ENCODE measurements at regions not wholly inside any gene's neighbourhood (a gene's known extent, or its start where the extent isn't known, plus 50 kb on each side); places are given as distances from the start of the nearest gene placed in this dataset.
"Not testable (repeated sequence)": the region's sequence is repeated elsewhere in the genome, so short reads cannot be mapped to it uniquely, and the experiment has no call there.

DNA sequence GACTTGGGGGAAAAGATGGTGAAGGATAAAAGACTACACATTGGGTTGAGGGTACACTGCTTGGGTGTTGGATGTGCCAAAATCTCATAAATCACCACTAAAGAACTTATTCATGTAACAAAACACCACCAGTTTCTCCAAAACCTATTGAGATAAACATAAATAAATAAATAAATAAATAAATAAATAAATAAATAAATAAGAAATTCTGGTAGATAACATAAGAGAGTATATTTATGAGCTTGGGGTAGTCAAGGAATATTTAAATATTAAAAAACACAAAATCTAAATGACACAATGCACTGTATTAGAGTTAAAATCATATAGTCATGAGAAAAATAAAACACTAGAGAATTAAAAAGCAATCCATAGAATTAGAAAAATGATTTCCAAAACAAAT lies 333.5 kb upstream of the NRG3 start:
- no peak for DNase-seq (ENCODE audit: low spot score)
- Mint-ChIP-seq H3K4me1 (ENCODE audit: low read depth) (no peaks in the 10 kb centered on the region), H3K27me3 (ENCODE audit: low read depth) (no peaks in the 10 kb centered on the region), H3K9me3 (peaks cover 36% of the 10 kb centered on the region), H3K4me3 (no peak overlapping the region), H3K36me3 (ENCODE audit: low read depth) (no peaks in the 10 kb centered on the region), H3K27ac (no peak overlapping the region)

DNA sequence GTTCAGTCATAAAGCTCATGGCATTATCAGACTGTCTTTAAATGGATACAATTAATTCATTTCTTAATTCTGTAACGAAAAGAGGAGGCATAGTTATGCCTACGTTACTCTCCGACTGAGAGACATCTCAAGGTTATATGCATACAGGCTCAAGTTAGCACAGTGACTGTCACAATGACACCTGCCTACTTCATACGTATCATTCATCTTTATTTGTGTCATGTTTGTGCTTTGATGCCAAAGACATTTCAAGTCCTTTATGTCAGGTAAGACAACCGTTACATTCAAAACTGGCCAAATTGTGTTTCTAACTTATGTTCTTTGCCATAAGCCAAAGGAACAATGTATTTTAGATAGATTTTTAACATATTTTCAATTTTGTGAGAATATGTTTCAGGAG lies 328.8 kb upstream of the NRG3 start:
- H3K36me3 Mint-ChIP-seq (ENCODE audit: low read depth), result no peaks in the 10 kb centered on the region
- no peaks in the 10 kb centered on the region for H3K27me3 Mint-ChIP-seq (ENCODE audit: low read depth)
- no peak overlapping the region for H3K27ac Mint-ChIP-seq
- H3K9me3 Mint-ChIP-seq, result peaks cover 40% of the 10 kb centered on the region
- H3K4me3 Mint-ChIP-seq, result no peak overlapping the region
- DNase-seq (ENCODE audit: low spot score), result no peak
- no peaks in the 10 kb centered on the region for H3K4me1 Mint-ChIP-seq (ENCODE audit: low read depth)

DNA sequence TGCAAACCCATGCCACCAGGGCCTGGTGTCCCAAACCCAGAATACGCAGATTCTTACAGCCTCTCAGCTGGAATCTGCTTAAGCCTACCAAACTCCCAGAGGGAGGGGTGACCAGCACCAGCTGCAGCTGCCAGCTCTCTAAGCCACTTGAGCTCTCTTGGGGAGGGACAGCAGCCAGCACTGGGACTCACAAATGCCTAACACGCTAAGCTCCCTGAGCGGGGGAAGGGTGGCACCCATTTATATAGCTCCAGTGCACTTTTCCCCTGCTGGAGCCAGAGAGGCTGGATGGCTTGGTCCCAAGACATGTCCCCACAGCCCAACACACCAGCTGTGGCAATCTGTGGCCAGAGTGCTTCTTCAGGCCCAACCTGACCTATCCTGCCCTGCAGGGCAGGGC lies 326.8 kb upstream of the NRG3 start:
- H3K27me3 Mint-ChIP-seq (ENCODE audit: low read depth), result no peaks in the 10 kb centered on the region
- no peaks in the 10 kb centered on the region for H3K36me3 Mint-ChIP-seq (ENCODE audit: low read depth)
- H3K9me3 Mint-ChIP-seq, result peaks cover 37% of the 10 kb centered on the region
- H3K27ac Mint-ChIP-seq, result no peak overlapping the region
- no peaks in the 10 kb centered on the region for H3K4me1 Mint-ChIP-seq (ENCODE audit: low read depth)
- DNase-seq (ENCODE audit: low spot score), result no peak
- H3K4me3 Mint-ChIP-seq, result no peak overlapping the region

DNA sequence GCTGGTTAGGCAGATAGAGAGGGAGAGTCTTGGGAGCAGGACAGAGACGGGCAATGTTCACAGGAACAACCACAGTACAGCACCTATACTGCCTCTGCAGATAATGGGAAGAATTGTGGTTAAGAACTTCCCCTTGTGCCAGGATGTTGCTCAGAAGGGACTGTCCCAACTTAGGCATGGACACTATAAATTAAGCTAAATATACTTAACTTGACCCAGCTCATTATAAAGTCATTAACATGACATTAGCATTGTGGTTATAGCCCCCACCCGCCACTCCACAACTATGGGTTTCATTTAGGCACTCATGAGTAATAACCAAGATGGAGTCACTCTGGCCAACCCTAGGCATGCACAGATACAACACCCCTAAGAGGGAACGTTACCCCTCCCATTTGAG lies 310.9 kb upstream of the NRG3 start:
- no peaks in the 10 kb centered on the region for H3K27me3 Mint-ChIP-seq (ENCODE audit: low read depth)
- H3K27ac Mint-ChIP-seq, result no peak overlapping the region
- H3K36me3 Mint-ChIP-seq (ENCODE audit: low read depth), result no peaks in the 10 kb centered on the region
- DNase-seq (ENCODE audit: low spot score), result no peak
- peaks cover 11% of the 10 kb centered on the region for H3K9me3 Mint-ChIP-seq
- H3K4me3 Mint-ChIP-seq, result no peak overlapping the region
- no peaks in the 10 kb centered on the region for H3K4me1 Mint-ChIP-seq (ENCODE audit: low read depth)

DNA sequence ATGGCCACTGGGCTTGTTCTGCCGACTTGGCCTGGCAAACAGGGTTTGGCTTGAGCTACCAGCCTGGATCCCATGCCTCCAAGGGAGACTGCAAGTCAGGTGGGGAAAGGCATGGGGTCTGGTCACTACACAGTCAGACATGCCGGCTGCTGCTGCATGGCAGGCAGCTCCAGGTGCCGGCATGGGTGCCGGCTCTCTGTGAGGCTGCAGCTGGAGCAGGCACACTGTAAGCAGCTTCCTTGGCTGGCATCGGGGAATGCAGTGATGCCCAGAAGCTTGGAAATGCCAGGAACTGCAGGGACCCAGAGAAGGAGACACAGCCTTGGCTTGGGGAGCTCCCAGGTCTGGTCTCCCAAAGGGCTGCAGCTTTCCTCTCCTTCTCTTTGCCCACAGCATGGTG lies 305.5 kb upstream of the NRG3 start:
- no peak overlapping the region for H3K4me3 Mint-ChIP-seq
- no peaks in the 10 kb centered on the region for H3K27me3 Mint-ChIP-seq (ENCODE audit: low read depth)
- peaks cover 7% of the 10 kb centered on the region for H3K9me3 Mint-ChIP-seq
- no peaks in the 10 kb centered on the region for H3K4me1 Mint-ChIP-seq (ENCODE audit: low read depth)
- no peak for DNase-seq (ENCODE audit: low spot score)
- no peak overlapping the region for H3K27ac Mint-ChIP-seq
- H3K36me3 Mint-ChIP-seq (ENCODE audit: low read depth), result no peaks in the 10 kb centered on the region

DNA sequence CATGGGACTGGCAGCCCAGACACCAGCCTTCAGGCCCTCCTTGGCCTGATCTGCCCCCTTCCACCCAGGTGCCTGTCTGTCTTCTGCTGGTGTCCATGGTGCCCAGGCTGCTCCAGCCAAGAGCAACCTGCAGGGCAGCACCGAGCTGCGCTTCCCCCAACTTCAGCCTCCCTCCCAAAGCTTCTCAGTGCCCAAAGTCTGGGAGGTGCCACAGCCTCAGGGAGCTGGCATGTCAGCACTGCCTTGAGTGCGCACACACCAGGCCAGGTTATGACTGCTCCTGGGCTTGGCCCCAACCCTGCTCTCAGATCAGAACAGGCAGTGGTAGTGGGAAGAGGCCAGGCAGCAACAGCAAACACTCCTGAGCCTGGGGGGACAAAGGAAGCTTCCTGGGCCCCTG lies 304.6 kb upstream of the NRG3 start:
- no peaks in the 10 kb centered on the region for H3K27me3 Mint-ChIP-seq (ENCODE audit: low read depth)
- H3K4me3 Mint-ChIP-seq, result no peak overlapping the region
- no peaks in the 10 kb centered on the region for H3K36me3 Mint-ChIP-seq (ENCODE audit: low read depth)
- H3K27ac Mint-ChIP-seq, result no peak overlapping the region
- no peak for DNase-seq (ENCODE audit: low spot score)
- no peaks in the 10 kb centered on the region for H3K4me1 Mint-ChIP-seq (ENCODE audit: low read depth)
- H3K9me3 Mint-ChIP-seq, result peaks cover 7% of the 10 kb centered on the region

DNA sequence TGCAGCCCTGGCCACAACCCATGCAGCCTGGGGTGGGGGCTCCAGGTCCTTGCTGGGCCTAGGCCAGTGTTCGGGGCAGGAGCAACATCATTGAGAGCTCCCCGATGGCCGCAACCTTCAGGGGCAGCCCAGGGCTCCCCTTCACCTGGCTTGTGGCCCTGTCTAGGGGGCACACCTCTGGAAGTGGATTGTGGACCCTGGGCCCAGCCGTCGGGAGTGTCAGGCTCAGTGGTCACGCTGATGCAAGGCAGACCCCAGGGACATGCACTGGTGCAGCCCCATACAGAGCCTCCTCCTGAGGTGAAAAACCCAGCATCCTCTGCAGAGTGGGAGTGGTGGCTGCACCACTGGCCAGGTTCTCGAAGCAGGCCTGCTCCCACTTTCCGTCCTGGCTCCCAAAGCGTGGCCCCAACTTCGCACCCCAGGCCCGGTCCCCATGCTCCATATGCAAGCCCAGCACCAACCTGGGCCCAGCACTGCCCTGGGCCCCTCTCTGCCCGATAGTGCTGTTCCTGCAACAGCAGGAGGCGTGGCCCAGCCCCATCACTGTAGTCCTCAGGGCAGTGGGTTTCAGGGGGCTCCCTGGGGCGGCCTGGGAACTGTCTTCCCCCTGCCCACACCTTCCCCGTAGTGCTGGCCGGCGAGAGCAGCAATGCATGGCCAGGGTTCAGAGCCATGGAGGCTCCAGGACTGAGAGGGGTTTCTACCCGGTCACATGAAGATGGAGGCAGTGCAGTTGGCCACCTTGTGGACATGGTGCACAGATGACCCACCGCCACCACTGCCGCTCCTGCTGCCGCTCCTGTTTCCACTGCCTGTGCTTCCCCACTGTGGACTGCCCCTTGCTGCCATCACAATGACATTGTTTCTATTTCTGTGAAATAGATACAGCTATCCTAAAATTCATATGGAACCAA lies 303.9 kb upstream of the NRG3 start:
- no peaks in the 10 kb centered on the region for H3K4me1 Mint-ChIP-seq (ENCODE audit: low read depth)
- no peak overlapping the region for H3K27ac Mint-ChIP-seq
- no peak overlapping the region for H3K4me3 Mint-ChIP-seq
- H3K36me3 Mint-ChIP-seq (ENCODE audit: low read depth), result no peaks in the 10 kb centered on the region
- no peaks in the 10 kb centered on the region for H3K27me3 Mint-ChIP-seq (ENCODE audit: low read depth)
- DNase-seq (ENCODE audit: low spot score), result no peak
- peaks cover 7% of the 10 kb centered on the region for H3K9me3 Mint-ChIP-seq

DNA sequence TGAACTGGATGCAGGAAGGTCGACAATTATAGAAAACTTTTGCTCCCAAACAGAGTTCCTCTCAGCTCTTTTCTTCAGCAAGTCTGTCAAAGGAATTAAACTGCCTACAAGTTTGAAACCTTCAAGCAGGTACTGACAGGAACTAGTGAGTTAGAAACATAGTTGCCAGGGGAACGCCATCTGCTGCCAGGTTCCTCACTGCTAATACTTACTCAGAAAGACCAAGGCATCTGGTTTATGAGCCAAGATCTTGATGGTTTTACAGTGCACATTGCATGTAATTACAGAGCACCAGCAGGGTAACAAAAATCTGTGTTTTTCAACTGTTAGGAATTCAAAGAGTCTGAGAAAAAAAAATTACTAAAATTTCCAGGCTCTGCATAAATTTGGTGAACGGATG lies 300.0 kb upstream of the NRG3 start:
- no peaks in the 10 kb centered on the region for H3K27me3 Mint-ChIP-seq (ENCODE audit: low read depth)
- no peaks in the 10 kb centered on the region for H3K4me1 Mint-ChIP-seq (ENCODE audit: low read depth)
- peaks cover 27% of the 10 kb centered on the region for H3K9me3 Mint-ChIP-seq
- H3K4me3 Mint-ChIP-seq, result no peak overlapping the region
- DNase-seq (ENCODE audit: low spot score), result no peak
- H3K36me3 Mint-ChIP-seq (ENCODE audit: low read depth), result no peaks in the 10 kb centered on the region
- no peak overlapping the region for H3K27ac Mint-ChIP-seq

DNA sequence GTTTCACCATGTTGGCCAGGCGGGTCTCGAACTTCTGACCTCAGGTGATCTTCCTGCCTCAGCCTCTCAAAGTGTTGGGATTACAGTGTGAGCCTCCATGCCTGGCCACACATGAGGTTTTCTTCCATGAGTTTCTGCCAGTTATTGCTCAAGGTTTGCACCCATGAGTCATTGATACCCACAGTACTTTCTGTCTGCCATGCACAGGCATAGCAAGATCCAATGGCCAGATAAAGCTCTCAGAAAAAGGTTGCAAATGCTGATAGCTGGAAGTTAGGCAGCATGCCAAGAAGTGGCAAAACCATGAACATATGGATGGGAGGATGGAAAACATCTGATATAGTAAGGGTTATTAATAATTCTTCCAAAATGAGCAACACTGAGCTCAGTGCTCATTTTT lies 298.7 kb upstream of the NRG3 start:
- Mint-ChIP-seq H3K27me3 (ENCODE audit: low read depth) (no peaks in the 10 kb centered on the region), H3K36me3 (ENCODE audit: low read depth) (no peaks in the 10 kb centered on the region), H3K9me3 (peaks cover 27% of the 10 kb centered on the region), H3K4me1 (ENCODE audit: low read depth) (no peaks in the 10 kb centered on the region), H3K27ac (no peak overlapping the region), H3K4me3 (no peak overlapping the region)
- no peak for DNase-seq (ENCODE audit: low spot score)

DNA sequence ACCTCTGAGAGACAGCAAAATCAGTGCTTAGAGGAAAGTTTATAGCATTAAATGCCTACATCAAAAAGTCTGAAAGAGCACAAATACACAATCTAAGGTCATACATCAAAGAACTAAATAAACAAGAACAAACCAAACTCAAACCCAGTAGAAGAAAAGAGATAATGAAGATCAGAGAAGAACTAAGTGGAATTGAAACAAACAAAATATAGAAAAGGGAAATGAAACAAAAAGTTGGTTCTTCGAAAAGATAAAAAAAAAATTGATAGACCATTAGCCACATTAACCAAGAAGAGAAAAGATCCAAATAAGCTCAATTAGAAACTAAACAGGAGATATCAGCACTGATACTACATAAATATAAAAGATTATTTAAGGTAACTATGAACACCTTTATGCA lies 280.0 kb upstream of the NRG3 start:
- Mint-ChIP-seq H3K4me3 (no peak overlapping the region), H3K9me3 (peaks cover 30% of the 10 kb centered on the region), H3K27me3 (ENCODE audit: low read depth) (no peaks in the 10 kb centered on the region), H3K4me1 (ENCODE audit: low read depth) (no peaks in the 10 kb centered on the region), H3K27ac (no peak overlapping the region), H3K36me3 (ENCODE audit: low read depth) (no peaks in the 10 kb centered on the region)
- no peak for DNase-seq (ENCODE audit: low spot score)

DNA sequence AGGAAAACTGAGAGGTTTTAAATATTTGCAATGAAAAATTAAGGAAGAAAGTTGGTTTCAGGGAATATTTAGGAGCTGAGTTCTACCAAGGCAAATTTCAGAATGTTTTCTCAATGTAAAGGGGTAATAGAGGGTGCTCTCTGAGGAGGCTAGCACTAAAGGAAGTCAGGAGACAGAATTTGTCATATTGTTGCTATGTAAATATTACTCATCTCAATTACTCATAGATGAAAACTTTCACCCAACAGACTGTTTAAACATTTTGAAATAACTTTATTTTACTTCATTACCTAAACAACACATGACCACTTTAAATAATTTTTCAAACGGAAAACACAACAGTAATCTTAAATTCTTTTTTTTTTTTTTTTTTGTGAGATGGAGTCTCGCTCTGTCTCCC lies 274.8 kb upstream of the NRG3 start:
- H3K4me1 Mint-ChIP-seq (ENCODE audit: low read depth), result no peaks in the 10 kb centered on the region
- DNase-seq (ENCODE audit: low spot score), result no peak
- no peaks in the 10 kb centered on the region for H3K36me3 Mint-ChIP-seq (ENCODE audit: low read depth)
- peaks cover 12% of the 10 kb centered on the region for H3K9me3 Mint-ChIP-seq
- no peaks in the 10 kb centered on the region for H3K27me3 Mint-ChIP-seq (ENCODE audit: low read depth)
- no peak overlapping the region for H3K27ac Mint-ChIP-seq
- H3K4me3 Mint-ChIP-seq, result no peak overlapping the region

DNA sequence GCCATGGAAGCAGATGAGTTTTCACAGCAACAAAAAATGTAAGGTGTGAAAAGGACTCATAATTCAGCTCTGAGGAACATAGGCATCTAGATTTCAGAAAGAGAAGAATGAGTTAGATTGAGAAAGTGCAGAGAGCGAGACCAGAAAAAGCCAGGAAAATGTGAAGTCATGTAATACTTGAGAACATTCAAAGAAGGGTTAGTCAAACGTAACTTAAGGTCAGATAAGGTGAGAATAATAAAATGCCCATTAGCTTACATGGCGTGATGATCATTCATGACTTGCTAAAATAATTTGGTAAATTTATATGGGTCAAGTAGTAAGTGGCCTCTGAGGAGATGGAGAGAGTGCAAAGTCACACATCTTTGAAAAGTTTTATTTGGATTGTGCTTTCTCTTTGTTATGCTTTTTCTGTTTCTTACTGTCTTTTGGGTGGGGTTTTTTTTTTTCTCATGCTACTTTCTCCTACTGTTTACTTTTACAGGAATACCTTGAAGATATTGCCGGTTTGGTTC lies 271.8 kb upstream of the NRG3 start:
- Mint-ChIP-seq H3K27ac (no peak overlapping the region), H3K4me1 (ENCODE audit: low read depth) (no peaks in the 10 kb centered on the region), H3K36me3 (ENCODE audit: low read depth) (no peaks in the 10 kb centered on the region), H3K9me3 (peaks cover 17% of the 10 kb centered on the region), H3K4me3 (no peak overlapping the region), H3K27me3 (ENCODE audit: low read depth) (no peaks in the 10 kb centered on the region)
- DNase-seq (ENCODE audit: low spot score), result no peak

DNA sequence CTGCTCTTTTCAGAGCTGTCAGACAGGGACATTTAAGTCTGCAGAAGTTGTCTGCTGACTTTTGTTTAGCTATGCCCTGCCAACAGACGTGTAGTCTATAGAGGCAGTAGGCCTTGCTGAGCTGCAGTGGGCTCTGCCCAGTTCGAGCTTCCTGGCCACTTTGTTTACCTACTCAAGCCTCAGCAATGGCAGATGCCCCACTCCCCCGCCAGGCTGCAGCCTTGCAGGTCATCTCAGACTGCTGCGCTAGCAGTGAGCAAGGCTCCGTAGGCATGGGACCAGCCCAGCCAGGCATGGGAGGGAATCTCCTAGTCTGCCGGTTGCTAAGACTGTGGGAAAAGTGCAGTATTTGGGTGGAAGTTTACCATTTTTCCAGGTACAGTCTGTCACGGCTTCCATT lies 230.5 kb upstream of the NRG3 start:
- H3K36me3 Mint-ChIP-seq (ENCODE audit: low read depth); H3K4me3 Mint-ChIP-seq: not testable (repeated sequence)

DNA sequence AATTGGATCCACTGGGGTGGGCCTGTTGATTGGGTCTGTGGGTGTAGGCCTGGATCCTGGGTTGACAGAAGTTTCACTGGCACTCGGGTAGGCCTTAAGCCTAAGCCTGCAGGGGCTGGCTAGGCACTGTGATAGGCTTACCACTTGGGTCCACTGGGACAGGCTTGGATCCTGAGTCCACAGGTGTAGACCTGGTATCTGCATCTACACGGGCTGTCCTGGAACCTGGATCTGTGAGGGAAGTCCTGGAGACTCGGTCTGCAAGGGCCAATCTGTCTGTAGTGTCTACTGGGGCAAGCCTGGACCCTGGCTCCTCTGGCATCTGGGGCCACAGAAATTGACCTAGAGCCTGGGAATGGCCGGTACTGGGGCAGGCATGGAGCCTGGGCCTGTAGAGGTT lies 219.0 kb upstream of the NRG3 start:
- Mint-ChIP-seq H3K36me3 (ENCODE audit: low read depth) (no peaks in the 10 kb centered on the region), H3K4me3 (no peak overlapping the region)

More for the DNA sequence above, 230.5 kb upstream of the NRG3 start:
- not testable (repeated sequence) for H3K27me3 Mint-ChIP-seq (ENCODE audit: low read depth); H3K27ac Mint-ChIP-seq; H3K4me1 Mint-ChIP-seq (ENCODE audit: low read depth); DNase-seq (ENCODE audit: low spot score)
- H3K9me3 Mint-ChIP-seq, result peaks cover 25% of the 10 kb centered on the region

DNA sequence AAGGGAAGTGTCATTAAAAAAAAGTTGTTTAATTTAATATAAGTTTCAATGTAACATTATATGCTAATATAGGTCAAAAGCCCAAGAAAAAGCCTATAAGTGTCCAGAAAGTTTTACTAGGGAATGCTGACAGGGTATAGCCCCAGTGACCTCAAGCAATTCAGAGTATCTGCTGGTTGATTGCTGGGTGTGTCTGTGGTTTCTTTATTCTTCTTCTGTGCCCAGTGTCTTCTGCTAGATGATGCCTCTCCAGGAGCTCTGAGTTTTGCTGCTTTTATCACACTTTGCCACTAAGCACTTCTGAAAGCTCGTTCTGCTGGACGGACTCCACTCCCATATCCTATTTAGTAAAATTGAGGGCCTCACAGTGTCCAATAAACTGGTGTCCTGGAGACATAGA lies 212.2 kb upstream of the NRG3 start:
- no peaks in the 10 kb centered on the region for H3K27me3 Mint-ChIP-seq (ENCODE audit: low read depth)
- H3K9me3 Mint-ChIP-seq, result peaks cover 7% of the 10 kb centered on the region
- H3K36me3 Mint-ChIP-seq (ENCODE audit: low read depth), result no peaks in the 10 kb centered on the region
- no peak for DNase-seq (ENCODE audit: low spot score)
- H3K4me3 Mint-ChIP-seq, result no peak overlapping the region
- no peaks in the 10 kb centered on the region for H3K4me1 Mint-ChIP-seq (ENCODE audit: low read depth)
- H3K27ac Mint-ChIP-seq, result no peak overlapping the region

More for the DNA sequence above, 219.0 kb upstream of the NRG3 start:
- no peaks in the 10 kb centered on the region for H3K4me1 Mint-ChIP-seq (ENCODE audit: low read depth)
- peaks cover 30% of the 10 kb centered on the region for H3K9me3 Mint-ChIP-seq
- no peaks in the 10 kb centered on the region for H3K27me3 Mint-ChIP-seq (ENCODE audit: low read depth)
- H3K27ac Mint-ChIP-seq, result no peak overlapping the region
- no peak for DNase-seq (ENCODE audit: low spot score)

All from T-helper 2 cell treated with Interferon-gamma antibody and Interleukin-4, amounts not matched to agents 5 μg/mL and 100 μg/mL, for 36 hours (primary cell).